Fibroblast of pulmonary artery (primary cell): ENCODE measurements at regions not wholly inside any gene's neighbourhood (a gene's known extent, or its start where the extent isn't known, plus 50 kb on each side); places are given as distances from the start of the nearest gene placed in this dataset.

ENCODE experiments used
- DNase-seq: peaks from one replicate; pipeline ENCODE4 v3.0.0-alpha.2; 2010; ENCODE audit warnings: low read depth
- H3K4me3 ChIP-seq: replicated peaks from 2 replicates; pipeline ENCODE4 v1.5.1; 2011; ENCODE audit warnings: low read depth, mild to moderate bottlenecking, control low read depth, low read length, moderate library complexity
- CTCF ChIP-seq: IDR thresholded peaks from 2 replicates; pipeline ENCODE4 v1.5.1; 2011; ENCODE audit warnings: mild to moderate bottlenecking, control low read depth, low read length, inconsistent platforms; ENCODE audit errors: missing control alignments

GRCh38 chr18:42274488-42275137 is 319.6 kb downstream of the PIK3C3 start:
- peak; percentile 35 for DNase-seq
- no peak overlapping the region for H3K4me3 ChIP-seq
- peak; percentile 16 for TF ChIP-seq CTCF

DNA sequence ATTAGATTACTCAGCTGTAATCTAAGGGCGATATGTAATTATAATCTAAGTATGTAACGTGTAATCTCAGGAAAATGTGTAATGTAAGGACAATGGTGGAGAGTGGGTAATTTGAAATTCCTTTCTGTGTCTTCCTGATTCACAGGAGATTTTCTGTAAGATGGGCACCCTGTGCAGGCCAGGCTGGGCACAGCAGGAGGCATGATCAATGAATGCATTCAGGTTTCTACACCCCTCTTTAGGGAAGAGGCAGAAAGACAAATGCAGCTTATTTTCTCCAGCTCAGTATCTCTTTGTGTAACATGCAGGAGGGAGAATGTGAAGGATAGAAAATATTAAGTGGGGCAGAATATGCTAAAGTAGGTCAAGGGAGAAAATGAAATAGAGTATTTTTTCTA is 320.1 kb downstream of the PIK3C3 start:
- H3K4me3 ChIP-seq = no peak overlapping the region
- no peak for TF ChIP-seq CTCF
- DNase-seq = no peak

GRCh38 chr18:42275949-42276730 is 321.1 kb downstream of the PIK3C3 start:
- no peak for DNase-seq
- no peak for TF ChIP-seq CTCF
- H3K4me3 ChIP-seq = no peak overlapping the region

GRCh38 chr18:42281124-42281523 is 326.1 kb downstream of the PIK3C3 start:
- H3K4me3 ChIP-seq = no peak overlapping the region
- no peak for DNase-seq
- no peak for TF ChIP-seq CTCF

- no peak overlapping the region for H3K4me3 ChIP-seq
- no peak for TF ChIP-seq CTCF
- DNase-seq = no peak
These were observed 326.8 kb downstream of the PIK3C3 start for GRCh38 chr18:42281851-42282250.

DNA sequence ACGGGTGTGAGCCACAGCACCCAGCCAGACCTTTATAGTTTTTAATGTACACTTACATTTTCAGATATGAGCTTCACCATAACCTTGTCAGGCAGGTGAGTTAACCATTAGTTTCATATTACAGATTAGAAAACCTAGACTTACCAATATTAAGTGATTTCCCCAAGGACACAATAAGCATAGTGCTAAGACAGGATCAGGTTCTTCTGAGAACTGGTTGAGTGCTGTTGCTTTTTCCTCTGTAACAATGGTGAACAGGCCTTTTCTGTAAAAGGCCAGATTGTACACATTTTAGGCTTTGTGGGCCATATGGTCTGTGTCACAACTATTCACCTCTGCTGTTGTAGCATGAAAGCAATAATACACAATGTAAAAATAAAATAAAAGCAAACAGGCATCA is 332.0 kb downstream of the PIK3C3 start:
- H3K4me3 ChIP-seq = no peak overlapping the region
- DNase-seq = no peak
- no peak for TF ChIP-seq CTCF
